ENCODE measurements at regions not wholly inside any gene's neighbourhood (a gene's known extent, or its start where the extent isn't known, plus 50 kb on each side); places are given as distances from the start of the nearest gene placed in this dataset.

GRCh38 chr3:15942936-15943335 lies 145.2 kb upstream of the ANKRD28 start:
- no peak for TF ChIP-seq CTCF (optimal IDR thresholded peaks at IDR 0.05 in 1 of 3, IDR thresholded peaks at IDR 0.05 in 1 of 3, conservative IDR thresholded peaks at IDR 0.05 in 1 of 3; ENCODE audit: extremely low read depth in 1 of 3, insufficient read depth in 2 of 3, low read length in 3 of 3)
- TF ChIP-seq EZH2 (IDR thresholded peaks at IDR 0.05; ENCODE audit: low read length): no peak
- no peak overlapping the region for H3K27ac ChIP-seq (ENCODE audit: control insufficient read depth, insufficient read depth, low read length)
- H3K9me1 ChIP-seq (ENCODE audit: control insufficient read depth, extremely low read depth, insufficient read depth, low read length): no peaks in the 10 kb centered on the region
- H3K4me2 ChIP-seq (ENCODE audit: control insufficient read depth, extremely low read depth, insufficient read depth, low read depth, low read length): no peak overlapping the region
- no peak overlapping the region for H3K4me3 ChIP-seq (ENCODE audit: control insufficient read depth in 2 of 3, extremely low read depth in 1 of 3, insufficient read depth in 2 of 3, low read depth in 1 of 3, low read length in 3 of 3)
- no peaks in the 10 kb centered on the region for H3K9me3 ChIP-seq (ENCODE audit: control insufficient read depth, low read depth, low read length)
- no peak for FAIRE-seq
- no peaks in the 10 kb centered on the region for H3K36me3 ChIP-seq (ENCODE audit: control insufficient read depth in 2 of 2, extremely low read depth in 1 of 2, insufficient read depth in 2 of 2, low read length in 2 of 2)
- H4K20me1 ChIP-seq (ENCODE audit: control insufficient read depth, extremely low read depth, insufficient read depth, low read length): no peaks in the 10 kb centered on the region
- H3K79me2 ChIP-seq (ENCODE audit: control insufficient read depth, insufficient read depth, low read length): no peaks in the 10 kb centered on the region
- dilution Hi-C loops (cut with MboI; ENCODE audit: extremely low pct_ligation_motif_present, low sequenced_read_pairs): no loop called here
- DNase-seq (ENCODE audit: low read depth, low spot score): no peak
- H3K9ac ChIP-seq (ENCODE audit: control insufficient read depth, extremely low read depth, insufficient read depth, low read length): no peak overlapping the region
- H3K4me1 ChIP-seq (ENCODE audit: control insufficient read depth, extremely low read depth, insufficient read depth, low read length): no peaks in the 10 kb centered on the region
- H2AFZ ChIP-seq (ENCODE audit: control insufficient read depth, low read length): no peak overlapping the region
- H3K27me3 ChIP-seq (ENCODE audit: control insufficient read depth, extremely low read depth, insufficient read depth, low read length): no peaks in the 10 kb centered on the region

DNA sequence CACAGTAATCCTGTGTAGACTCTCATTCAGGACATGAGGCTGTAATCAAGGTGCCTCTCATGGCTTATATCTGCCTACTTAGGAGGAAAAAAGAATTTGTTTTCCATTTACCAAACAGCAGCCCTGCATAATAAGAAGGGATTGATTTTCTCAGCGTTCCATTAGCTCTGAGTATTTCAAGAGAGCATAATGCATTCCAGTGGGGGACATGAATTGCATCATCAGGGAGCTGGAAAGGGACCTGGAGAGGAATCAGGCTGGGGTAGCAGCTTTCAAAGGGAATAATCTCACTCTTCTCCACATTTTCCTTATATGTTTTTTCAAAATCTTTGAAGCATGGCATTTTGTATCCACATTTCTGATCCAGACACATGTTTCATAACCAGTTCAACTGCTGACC lies 150.6 kb upstream of the ANKRD28 start:
- Histone ChIP-seq H3K4me3 (ENCODE audit: control insufficient read depth in 2 of 3, extremely low read depth in 1 of 3, insufficient read depth in 2 of 3, low read depth in 1 of 3, low read length in 3 of 3) (no peak overlapping the region), H2AFZ (ENCODE audit: control insufficient read depth, low read length) (no peak overlapping the region), H3K4me2 (ENCODE audit: control insufficient read depth, extremely low read depth, insufficient read depth, low read depth, low read length) (no peak overlapping the region), H3K9me3 (ENCODE audit: control insufficient read depth, low read depth, low read length) (no peaks in the 10 kb centered on the region), H3K9ac (ENCODE audit: control insufficient read depth, extremely low read depth, insufficient read depth, low read length) (no peak overlapping the region), H3K79me2 (ENCODE audit: control insufficient read depth, insufficient read depth, low read length) (no peaks in the 10 kb centered on the region), H3K4me1 (ENCODE audit: control insufficient read depth, extremely low read depth, insufficient read depth, low read length) (no peaks in the 10 kb centered on the region), H3K27ac (ENCODE audit: control insufficient read depth, insufficient read depth, low read length) (no peak overlapping the region), H3K9me1 (ENCODE audit: control insufficient read depth, extremely low read depth, insufficient read depth, low read length) (no peaks in the 10 kb centered on the region), H3K36me3 (ENCODE audit: control insufficient read depth in 2 of 2, extremely low read depth in 1 of 2, insufficient read depth in 2 of 2, low read length in 2 of 2) (no peaks in the 10 kb centered on the region), H4K20me1 (ENCODE audit: control insufficient read depth, extremely low read depth, insufficient read depth, low read length) (no peaks in the 10 kb centered on the region), H3K27me3 (ENCODE audit: control insufficient read depth, extremely low read depth, insufficient read depth, low read length) (no peaks in the 10 kb centered on the region)
- TF ChIP-seq CTCF (optimal IDR thresholded peaks at IDR 0.05 in 1 of 3, IDR thresholded peaks at IDR 0.05 in 1 of 3, conservative IDR thresholded peaks at IDR 0.05 in 1 of 3; ENCODE audit: extremely low read depth in 1 of 3, insufficient read depth in 2 of 3, low read length in 3 of 3): no peak
- TF ChIP-seq EZH2 (IDR thresholded peaks at IDR 0.05; ENCODE audit: low read length): no peak
- DNase-seq (ENCODE audit: low read depth, low spot score) (no peak), FAIRE-seq (no peak)
- dilution Hi-C loops (cut with MboI; ENCODE audit: extremely low pct_ligation_motif_present, low sequenced_read_pairs): no loop called here

All from keratinocyte (primary cell).